Kidney epithelial cell (primary cell): ENCODE measurements at regions not wholly inside any gene's neighbourhood (a gene's known extent, or its start where the extent isn't known, plus 50 kb on each side); places are given as distances from the start of the nearest gene placed in this dataset.
A peak's percentile ranks its signal among the peaks of the same experiment; 100 is the strongest.

Source experiments
- DNase-seq: peaks from one replicate; pipeline ENCODE4 v3.0.0-alpha.2; 2010; ENCODE audit warnings: low read depth
- H3K27me3 ChIP-seq: 2 replicates; pipeline ENCODE4 v1.6.0; 2011; ENCODE audit warnings: low read length; ENCODE audit not compliant: control insufficient read depth, insufficient read depth
- H3K36me3 ChIP-seq: 2 replicates; pipeline ENCODE4 v1.5.1; 2011; ENCODE audit warnings: low read length; ENCODE audit not compliant: control insufficient read depth, insufficient read depth
- H3K4me3 ChIP-seq: 2 replicates; pipeline ENCODE4 v1.5.1; 2011; ENCODE audit warnings: low read depth, mild to moderate bottlenecking, control low read depth, low read length
- CTCF ChIP-seq: IDR thresholded peaks from 2 replicates; pipeline ENCODE4 v1.5.1; 2011; ENCODE audit warnings: mild to moderate bottlenecking, moderate library complexity, low read length, control low read depth, inconsistent platforms; ENCODE audit not compliant: insufficient read depth, poor library complexity, severe bottlenecking

- no peak for DNase-seq
- Histone ChIP-seq H3K4me3 (no peak overlapping the region), H3K36me3 (no peaks in the 10 kb centered on the region), H3K27me3 (no peaks in the 10 kb centered on the region)
- no peak for TF ChIP-seq CTCF
Measured at GRCh38 chr7:81470724-81471379, 299.0 kb downstream of the HGF start.

GRCh38 chr7:81469869-81470723 is 299.8 kb downstream of the HGF start:
- H3K36me3 ChIP-seq = no peaks in the 10 kb centered on the region
- H3K27me3 ChIP-seq = no peaks in the 10 kb centered on the region
- peak; percentile 25 for DNase-seq
- H3K4me3 ChIP-seq = no peak overlapping the region
- peak; percentile 84 for TF ChIP-seq CTCF

- no peak for TF ChIP-seq CTCF
- no peak overlapping the region for H3K4me3 ChIP-seq
- no peak for DNase-seq
- H3K36me3 ChIP-seq = no peaks in the 10 kb centered on the region
- H3K27me3 ChIP-seq = no peaks in the 10 kb centered on the region
Measured at GRCh38 chr7:81469153-81469868, 300.5 kb downstream of the HGF start.

GRCh38 chr7:81468526-81468925 is 301.3 kb downstream of the HGF start:
- no peak for DNase-seq
- no peaks in the 10 kb centered on the region for H3K36me3 ChIP-seq
- no peak for TF ChIP-seq CTCF
- no peaks in the 10 kb centered on the region for H3K27me3 ChIP-seq
- no peak overlapping the region for H3K4me3 ChIP-seq

- H3K36me3 ChIP-seq = no peaks in the 10 kb centered on the region
- H3K27me3 ChIP-seq = no peaks in the 10 kb centered on the region
- no peak overlapping the region for H3K4me3 ChIP-seq
- TF ChIP-seq CTCF = no peak
- no peak for DNase-seq
Measured at GRCh38 chr7:81467964-81468363, 301.9 kb downstream of the HGF start.
